CMK (cell line): ENCODE measurements at regions not wholly inside any gene's neighbourhood (a gene's known extent, or its start where the extent isn't known, plus 50 kb on each side); places are given as distances from the start of the nearest gene placed in this dataset.

ENCODE experiments used
- DNase-seq: peaks from one replicate; pipeline ENCODE4 v3.0.0-alpha.2; 2010; ENCODE audit warnings: low read depth

- DNase-seq, result no peak
Measured at GRCh38 chr13:22235285-22235949, 564.5 kb downstream of the FGF9 start.

- no peak for DNase-seq
Measured at GRCh38 chr13:22235950-22236290, 565.0 kb downstream of the FGF9 start.

GRCh38 chr13:22238269-22238668, 567.4 kb downstream of the FGF9 start:
- DNase-seq, result no peak

GRCh38 chr13:22240716-22241115, 569.8 kb downstream of the FGF9 start:
- DNase-seq, result no peak

GRCh38 chr13:22243469-22244163, 572.7 kb downstream of the FGF9 start:
- DNase-seq, result no peak

GRCh38 chr13:22252281-22252830, 581.5 kb downstream of the FGF9 start:
- no peak for DNase-seq

- DNase-seq, result no peak
Measured at GRCh38 chr13:22253107-22253506, 582.2 kb downstream of the FGF9 start.

GRCh38 chr13:22256111-22256639, 585.3 kb downstream of the FGF9 start:
- DNase-seq, result no peak

- no peak for DNase-seq
Measured at GRCh38 chr13:22262001-22262885, 591.4 kb downstream of the FGF9 start.

GRCh38 chr13:22263185-22263584, 592.3 kb downstream of the FGF9 start:
- no peak for DNase-seq

- DNase-seq, result no peak
Measured at GRCh38 chr13:22265563-22265962, 594.7 kb downstream of the FGF9 start.

GRCh38 chr13:22270881-22271280, 600.0 kb downstream of the FGF9 start:
- no peak for DNase-seq

GRCh38 chr13:22271903-22272302, 601.0 kb downstream of the FGF9 start:
- no peak for DNase-seq

GRCh38 chr13:22275393-22275792, 604.5 kb downstream of the FGF9 start:
- no peak for DNase-seq

- DNase-seq, result no peak
Measured at GRCh38 chr13:22276616-22277015, 605.7 kb downstream of the FGF9 start.

GRCh38 chr13:22278336-22278929, 607.6 kb downstream of the FGF9 start:
- no peak for DNase-seq

- no peak for DNase-seq
Measured at GRCh38 chr13:22285867-22286266, 615.0 kb downstream of the FGF9 start.

- DNase-seq, result no peak
Measured at GRCh38 chr13:22286338-22286737, 615.5 kb downstream of the FGF9 start.

- no peak for DNase-seq
Measured at GRCh38 chr13:22287343-22287920, 616.6 kb downstream of the FGF9 start.

- no peak for DNase-seq
Measured at GRCh38 chr13:22288496-22288895, 617.6 kb downstream of the FGF9 start.

- no peak for DNase-seq
Measured at GRCh38 chr13:22289711-22290110, 618.8 kb downstream of the FGF9 start.

GRCh38 chr13:22298530-22298929, 627.7 kb downstream of the FGF9 start:
- DNase-seq, result no peak
